ENCODE measurements at regions not wholly inside any gene's neighbourhood (a gene's known extent, or its start where the extent isn't known, plus 50 kb on each side); places are given as distances from the start of the nearest gene placed in this dataset.

DNA sequence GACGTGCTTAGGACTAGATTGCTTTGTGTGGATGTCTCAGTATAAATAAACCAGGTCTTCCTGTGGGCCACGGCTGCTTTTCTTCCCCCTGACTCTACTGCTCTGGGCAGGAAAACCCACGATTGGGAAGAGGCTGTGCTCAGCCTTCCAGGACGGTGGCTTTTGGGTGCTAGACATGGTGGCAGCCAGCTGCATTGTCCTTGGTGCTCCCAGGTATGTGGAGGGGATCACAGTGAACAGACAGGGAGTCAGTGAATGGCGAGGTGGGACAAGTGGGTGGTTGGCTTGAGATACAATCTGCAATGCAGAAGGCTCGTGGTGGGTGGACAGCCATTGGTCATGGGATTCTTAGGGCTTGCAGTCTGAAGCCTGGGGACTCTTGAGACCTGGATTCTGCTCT lies 366.3 kb downstream of the AACS start:
- ChIA-PET CTCF (no interaction called here), POLR2A (no interaction called here)
- DNase-seq: no peak
- Histone ChIP-seq H3K27ac (ENCODE audit: low read length in 2 of 2) (no peak overlapping the region), H4K20me1 (ENCODE audit: control insufficient read depth, insufficient read depth, low read length, poor library complexity, severe bottlenecking) (no peaks in the 10 kb centered on the region), H3K4me1 (ENCODE audit: control insufficient read depth in 2 of 2, insufficient read depth in 2 of 2, low read length in 2 of 2) (no peaks in the 10 kb centered on the region), H3K79me2 (ENCODE audit: control insufficient read depth, insufficient read depth, low read length) (no peaks in the 10 kb centered on the region), H3K9ac (ENCODE audit: low read length) (no peak overlapping the region), H3K4me2 (replicated peaks; ENCODE audit: low read depth, low read length, poor library complexity, severe bottlenecking) (no peak overlapping the region), H3K4me3 (ENCODE audit: control extremely low read depth in 1 of 5, extremely low read depth in 1 of 5, insufficient read depth in 1 of 5, low read depth in 2 of 5, low read length in 4 of 5) (no peak overlapping the region), H3K27me3 (replicated peaks in 1 of 4; ENCODE audit: control extremely low read depth in 1 of 4, control insufficient read depth in 3 of 4, insufficient read depth in 4 of 4, low read length in 3 of 4) (no peaks in the 10 kb centered on the region), H3K36me3 (replicated peaks in 1 of 2; ENCODE audit: control extremely low read depth in 1 of 2, control insufficient read depth in 1 of 2, extremely low read depth in 1 of 2, insufficient read depth in 2 of 2, low read length in 1 of 2) (no peaks in the 10 kb centered on the region), H2AFZ (ENCODE audit: insufficient read depth, low read depth, low read length, poor library complexity, severe bottlenecking) (no peak overlapping the region), H3K9me3 (ENCODE audit: control extremely low read depth in 1 of 3, control insufficient read depth in 2 of 3, insufficient read depth in 1 of 3, low read length in 2 of 3) (peaks cover 0 to 9% (median 0%) of the 10 kb centered on the region in 3 donors)
- WGBS (ENCODE audit: insufficient coverage): 49% methylated on average over 5 of the region's 6 CpGs
- Mint-ChIP-seq H3K27me3 (peaks cover 15% of the 10 kb centered on the region), H3K27ac (no peak overlapping the region), H3K4me3 (no peak overlapping the region), H3K9me3 (ENCODE audit: insufficient read depth) (no peaks in the 10 kb centered on the region), H3K4me1 (peaks cover 3% of the 10 kb centered on the region)
- no peak for TF ChIP-seq EZH2 (IDR thresholded peaks at IDR 0.05; ENCODE audit: borderline replicate concordance, insufficient read depth, low read depth, low read length, poor library complexity, severe bottlenecking)
- TF ChIP-seq, protein P1, sequence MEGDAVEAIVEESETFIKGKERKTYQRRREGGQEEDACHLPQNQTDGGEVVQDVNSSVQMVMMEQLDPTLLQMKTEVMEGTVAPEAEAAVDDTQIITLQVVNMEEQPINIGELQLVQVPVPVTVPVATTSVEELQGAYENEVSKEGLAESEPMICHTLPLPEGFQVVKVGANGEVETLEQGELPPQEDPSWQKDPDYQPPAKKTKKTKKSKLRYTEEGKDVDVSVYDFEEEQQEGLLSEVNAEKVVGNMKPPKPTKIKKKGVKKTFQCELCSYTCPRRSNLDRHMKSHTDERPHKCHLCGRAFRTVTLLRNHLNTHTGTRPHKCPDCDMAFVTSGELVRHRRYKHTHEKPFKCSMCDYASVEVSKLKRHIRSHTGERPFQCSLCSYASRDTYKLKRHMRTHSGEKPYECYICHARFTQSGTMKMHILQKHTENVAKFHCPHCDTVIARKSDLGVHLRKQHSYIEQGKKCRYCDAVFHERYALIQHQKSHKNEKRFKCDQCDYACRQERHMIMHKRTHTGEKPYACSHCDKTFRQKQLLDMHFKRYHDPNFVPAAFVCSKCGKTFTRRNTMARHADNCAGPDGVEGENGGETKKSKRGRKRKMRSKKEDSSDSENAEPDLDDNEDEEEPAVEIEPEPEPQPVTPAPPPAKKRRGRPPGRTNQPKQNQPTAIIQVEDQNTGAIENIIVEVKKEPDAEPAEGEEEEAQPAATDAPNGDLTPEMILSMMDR (IDR thresholded peaks at IDR 0.05): no peak
- intact Hi-C loops (cut with micrococcal nuclease): no loop called here
- no peak for ATAC-seq (ENCODE audit: low read depth)

DNA sequence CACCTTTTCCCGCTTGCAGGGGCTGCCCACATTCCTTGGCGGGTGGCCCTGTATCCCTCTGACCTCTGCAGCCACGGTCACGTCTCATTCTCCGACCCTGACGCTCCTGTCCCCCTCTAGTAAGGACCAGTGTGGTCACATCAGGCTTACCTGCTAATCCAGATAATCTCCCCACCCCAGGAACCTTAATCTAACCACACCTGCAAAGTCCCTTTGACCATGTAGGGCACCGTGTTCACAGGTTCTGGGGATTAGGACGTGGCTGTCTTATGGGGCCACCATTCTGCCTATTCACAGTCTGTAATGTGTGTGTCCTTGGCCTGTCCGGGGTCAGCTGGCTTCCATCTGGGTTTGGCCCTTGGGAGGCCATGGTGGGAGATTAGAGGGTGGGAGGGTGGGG lies 368.9 kb downstream of the AACS start:
- no peak for ATAC-seq (ENCODE audit: low read depth)
- Histone ChIP-seq H3K9me3 (ENCODE audit: control extremely low read depth in 1 of 3, control insufficient read depth in 2 of 3, insufficient read depth in 1 of 3, low read length in 2 of 3) (peaks cover 0 to 9% (median 0%) of the 10 kb centered on the region in 3 donors), H4K20me1 (ENCODE audit: control insufficient read depth, insufficient read depth, low read length, poor library complexity, severe bottlenecking) (no peaks in the 10 kb centered on the region), H3K36me3 (replicated peaks in 1 of 2; ENCODE audit: control extremely low read depth in 1 of 2, control insufficient read depth in 1 of 2, extremely low read depth in 1 of 2, insufficient read depth in 2 of 2, low read length in 1 of 2) (no peaks in the 10 kb centered on the region), H3K27ac (ENCODE audit: low read length in 2 of 2) (no peak overlapping the region), H3K4me2 (replicated peaks; ENCODE audit: low read depth, low read length, poor library complexity, severe bottlenecking) (no peak overlapping the region), H3K79me2 (ENCODE audit: control insufficient read depth, insufficient read depth, low read length) (no peaks in the 10 kb centered on the region), H3K27me3 (replicated peaks in 1 of 4; ENCODE audit: control extremely low read depth in 1 of 4, control insufficient read depth in 3 of 4, insufficient read depth in 4 of 4, low read length in 3 of 4) (peaks cover 0 to 2% (median 0%) of the 10 kb centered on the region in 4 experiments), H2AFZ (ENCODE audit: insufficient read depth, low read depth, low read length, poor library complexity, severe bottlenecking) (no peak overlapping the region), H3K4me1 (ENCODE audit: control insufficient read depth in 2 of 2, insufficient read depth in 2 of 2, low read length in 2 of 2) (no peaks in the 10 kb centered on the region), H3K9ac (ENCODE audit: low read length) (no peak overlapping the region), H3K4me3 (ENCODE audit: control extremely low read depth in 1 of 5, extremely low read depth in 1 of 5, insufficient read depth in 1 of 5, low read depth in 2 of 5, low read length in 4 of 5) (no peak overlapping the region)
- Mint-ChIP-seq H3K27ac (no peak overlapping the region), H3K9me3 (ENCODE audit: insufficient read depth) (no peaks in the 10 kb centered on the region), H3K4me3 (no peak overlapping the region), H3K27me3 (peaks cover 15% of the 10 kb centered on the region), H3K4me1 (peaks cover 3% of the 10 kb centered on the region)
- no peak for TF ChIP-seq EZH2 (IDR thresholded peaks at IDR 0.05; ENCODE audit: borderline replicate concordance, insufficient read depth, low read depth, low read length, poor library complexity, severe bottlenecking)
- TF ChIP-seq, protein P1 (IDR thresholded peaks at IDR 0.05): no peak
- ChIA-PET POLR2A (no interaction called here), CTCF (no interaction called here)
- DNase-seq: no peak
- 98% methylated on average over 6 of the region's 9 CpGs for WGBS (ENCODE audit: insufficient coverage)
- intact Hi-C loops (cut with micrococcal nuclease): no loop called here

Data from B cell (primary cell).